HG02571 (cell line): ENCODE measurements at regions not wholly inside any gene's neighbourhood (a gene's known extent, or its start where the extent isn't known, plus 50 kb on each side); places are given as distances from the start of the nearest gene placed in this dataset.
"Not testable (repeated sequence)": the region's sequence is repeated elsewhere in the genome, so short reads cannot be mapped to it uniquely, and the experiment has no call there.

Experiments used
- ATAC-seq: cut with Tn5 transposase; IDR thresholded peaks from one replicate; pipeline ENCODE4 v1.9.1; 2021; ENCODE audit warnings: mild to moderate bottlenecking, moderate library complexity; ENCODE audit not compliant: unreplicated experiment

DNA sequence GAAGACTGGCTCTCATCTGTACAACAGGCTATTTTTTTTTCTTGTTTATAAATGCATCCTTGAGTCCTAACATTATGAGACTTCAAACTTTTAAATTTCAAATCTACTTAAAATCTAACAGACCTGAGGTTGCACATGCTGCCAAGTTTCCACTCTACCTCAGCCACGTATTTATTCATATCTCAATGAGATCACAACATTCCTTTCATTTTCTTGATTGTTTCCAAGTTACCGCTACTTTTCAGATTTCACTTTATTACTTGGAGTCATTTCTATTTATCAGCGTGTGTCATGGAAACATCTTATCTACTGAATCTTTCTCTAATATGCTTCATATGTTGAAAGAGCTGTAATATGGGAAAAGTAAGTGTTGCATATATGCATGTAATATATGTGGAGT is 1257.5 kb upstream of the ATXN8OS start:
- ATAC-seq: no peak

DNA sequence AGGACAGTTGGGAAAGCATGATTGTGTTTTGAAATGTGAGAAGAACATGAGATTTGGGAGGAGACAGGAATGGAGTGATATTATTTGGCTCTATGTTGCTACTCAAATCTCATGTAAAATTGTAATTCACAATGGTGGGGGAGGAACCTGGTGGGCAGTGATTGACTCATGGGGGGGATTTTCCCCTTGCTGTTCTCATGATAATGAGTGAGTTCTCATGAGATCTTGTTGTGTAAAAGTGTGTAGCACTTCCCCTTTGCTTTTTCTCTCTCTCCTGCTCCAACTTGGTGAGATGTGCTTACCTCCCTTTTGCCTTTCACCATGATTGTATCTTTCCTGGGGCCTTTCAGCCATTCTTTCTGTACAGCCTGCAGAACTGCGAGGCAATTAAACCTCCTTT is 1261.0 kb upstream of the ATXN8OS start:
- ATAC-seq: no peak

DNA sequence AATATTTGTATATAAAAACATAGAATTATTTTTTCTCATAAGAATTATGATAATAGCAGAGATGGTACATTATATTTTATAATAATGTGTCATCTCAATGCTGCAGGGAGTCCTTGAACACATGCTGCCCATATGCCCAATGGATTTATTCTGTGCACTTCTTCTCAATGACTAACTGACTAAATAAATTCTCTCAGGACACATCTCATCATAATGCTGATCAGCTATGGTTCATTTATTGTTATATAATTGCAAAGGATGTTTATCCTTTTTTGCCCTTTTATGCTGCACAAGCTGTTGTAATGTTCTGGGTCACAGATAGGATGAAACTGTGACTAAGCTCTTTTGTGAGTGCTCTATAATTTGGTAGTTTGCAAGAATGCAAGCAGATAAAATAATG is 1273.3 kb upstream of the ATXN8OS start:
- no peak for ATAC-seq

DNA sequence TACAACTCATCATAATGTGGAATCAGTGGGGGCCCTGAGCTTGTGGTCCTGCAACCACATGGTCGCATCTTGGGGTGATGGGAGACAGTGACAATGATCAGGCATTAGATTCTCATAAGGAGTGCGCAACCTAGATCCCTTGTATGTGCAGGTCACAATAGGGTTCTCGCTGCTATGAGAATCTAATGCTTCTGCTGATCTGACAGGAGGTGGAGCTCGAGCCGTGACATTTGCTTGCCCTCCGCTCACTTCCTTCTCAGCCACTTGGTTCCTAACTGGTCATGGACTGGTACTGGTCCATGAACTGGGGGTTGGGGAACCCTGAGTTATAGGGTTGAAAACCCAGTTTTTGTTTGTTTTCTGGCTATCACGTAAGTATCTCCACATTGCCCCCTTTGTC is 1290.9 kb upstream of the ATXN8OS start:
- no peak for ATAC-seq

DNA sequence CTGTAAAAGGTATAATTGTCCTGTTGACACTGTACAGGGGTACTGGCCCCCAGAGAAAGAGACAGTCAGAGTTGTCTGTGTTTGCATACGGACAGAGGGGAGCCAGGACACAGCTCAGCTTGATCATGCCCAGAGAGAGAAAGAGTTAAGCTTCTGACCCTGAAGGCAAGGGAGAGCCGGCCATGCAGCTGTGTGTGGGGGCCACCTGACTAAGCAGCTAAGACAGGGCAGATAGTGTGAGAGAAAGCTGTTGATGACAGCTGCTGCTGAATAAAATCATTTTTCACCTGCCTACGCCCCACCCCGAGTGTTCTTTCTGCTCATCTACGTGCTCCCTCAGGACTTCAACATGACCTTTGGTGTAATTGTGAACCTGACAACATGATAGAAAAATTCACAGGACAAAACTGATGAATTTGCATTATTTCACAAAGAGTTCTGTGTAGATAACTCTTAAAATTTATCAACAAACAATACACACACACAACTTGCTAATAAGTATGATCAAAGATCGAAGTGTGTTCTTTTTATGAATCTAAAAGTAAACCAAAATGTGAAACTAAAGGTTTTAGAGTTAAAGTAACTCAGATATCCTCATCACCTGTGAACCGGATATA is 1294.3 kb upstream of the ATXN8OS start:
- no peak for ATAC-seq

DNA sequence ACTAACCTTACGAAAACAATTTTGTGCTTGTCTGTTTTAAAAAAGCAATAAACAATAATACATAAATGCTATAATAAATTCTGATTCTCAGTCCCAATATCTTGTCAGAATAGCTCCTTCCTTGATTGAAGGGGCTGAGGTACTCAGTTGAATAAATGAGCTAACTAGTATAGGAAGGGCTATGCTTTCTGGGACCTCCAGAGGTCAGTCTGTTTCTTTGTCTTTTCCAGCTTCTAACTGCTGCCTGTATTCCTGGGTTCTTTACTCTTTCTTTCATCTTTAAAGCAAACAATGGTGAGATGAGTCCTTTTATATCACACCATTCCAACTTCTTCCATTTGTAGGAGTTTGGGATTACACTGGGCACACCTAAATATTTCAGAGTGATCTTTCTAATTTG is 1297.0 kb upstream of the ATXN8OS start:
- no peak for ATAC-seq

DNA sequence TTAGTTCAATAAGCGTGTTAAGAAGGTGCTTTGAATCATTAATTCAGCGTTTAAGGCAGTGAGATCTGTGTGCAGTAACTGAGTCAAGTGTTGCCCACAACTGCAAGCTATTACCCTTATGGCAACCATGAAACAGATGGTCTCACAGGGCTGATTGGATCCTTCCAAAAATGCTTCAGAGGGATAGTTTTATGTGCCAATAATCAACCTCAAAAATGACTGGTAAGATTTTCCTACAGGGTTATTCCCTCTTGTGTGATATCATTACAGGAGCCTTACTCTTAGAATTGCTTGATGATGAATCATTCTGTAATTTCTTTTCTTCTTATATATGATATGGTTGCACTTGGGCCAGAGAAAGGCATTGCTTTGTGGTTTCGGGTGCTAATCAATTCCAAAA is 1299.2 kb upstream of the ATXN8OS start:
- ATAC-seq: no peak

DNA sequence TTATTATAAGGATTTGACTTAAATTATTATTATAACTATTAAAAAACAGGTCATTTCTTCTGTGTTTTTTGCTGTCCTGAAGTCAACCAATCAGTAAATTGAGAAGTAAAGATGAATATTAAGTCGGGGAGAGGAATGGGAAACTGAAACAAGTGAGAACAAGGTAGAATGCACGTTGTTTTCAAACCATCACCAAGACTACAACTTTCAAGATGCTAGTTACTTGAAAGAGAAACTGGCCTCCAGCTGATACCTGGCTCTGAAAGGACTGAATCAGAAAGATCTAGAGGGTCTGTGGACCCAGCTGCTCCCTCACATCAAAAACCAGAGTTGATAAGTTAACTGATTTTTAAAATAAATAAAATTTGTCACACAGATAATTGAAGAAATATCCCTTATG is 1301.5 kb upstream of the ATXN8OS start:
- no peak for ATAC-seq

DNA sequence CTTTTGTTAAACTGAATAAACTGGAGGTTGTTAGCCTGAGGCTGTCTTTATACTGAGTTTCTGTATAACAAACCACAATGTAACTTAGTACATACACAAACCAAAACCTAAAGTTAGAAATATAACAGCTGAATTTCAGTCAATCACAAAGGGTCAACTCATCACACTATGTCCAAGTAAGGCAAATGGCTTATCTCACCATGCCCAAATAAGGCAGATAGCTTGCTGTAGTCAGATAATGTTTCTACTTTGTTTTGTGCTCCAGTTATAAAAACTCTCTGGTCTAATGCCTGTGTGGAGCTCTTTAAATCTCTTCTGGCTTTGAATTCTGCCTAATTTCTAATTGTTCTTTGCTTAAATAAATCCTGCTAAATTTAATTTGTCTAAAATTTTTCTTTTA is 1323.4 kb upstream of the ATXN8OS start:
- no peak for ATAC-seq

DNA sequence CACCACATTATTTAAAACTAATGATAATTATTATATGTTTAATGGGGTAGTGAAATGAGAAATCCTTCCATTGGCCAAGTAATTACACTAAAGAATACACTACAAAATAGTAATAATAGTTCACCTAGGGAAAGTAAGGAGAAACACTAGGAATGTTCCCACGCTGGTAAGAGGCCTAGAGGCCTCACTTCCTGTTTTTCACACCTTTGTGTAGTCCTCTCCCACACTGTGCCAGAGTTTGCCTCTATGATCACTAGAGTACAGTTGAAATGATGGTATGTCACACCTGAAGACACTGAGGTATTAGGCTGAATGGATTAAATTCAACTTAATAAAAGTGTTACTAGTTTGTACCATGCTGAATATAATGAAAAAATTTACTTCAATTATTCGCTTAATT is 1348.0 kb upstream of the ATXN8OS start:
- ATAC-seq: no peak

DNA sequence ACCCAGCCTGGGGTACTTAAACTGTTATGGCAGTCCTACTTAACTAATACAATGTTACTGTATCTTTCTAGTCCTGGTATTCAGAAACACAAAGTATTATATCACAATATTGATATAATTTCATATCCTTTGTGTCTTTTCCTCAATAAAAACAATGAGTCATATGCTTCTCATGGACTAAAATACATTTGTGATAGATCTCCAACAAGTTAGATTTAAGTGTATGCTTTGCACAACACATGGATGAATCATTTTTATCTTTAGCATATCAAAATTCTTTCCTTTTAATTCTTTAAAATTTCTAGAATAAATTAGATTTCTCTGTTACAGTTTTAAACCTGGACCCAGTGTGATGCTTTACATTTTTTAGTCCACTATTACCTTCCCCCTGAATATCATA is 1357.8 kb upstream of the ATXN8OS start:
- ATAC-seq: no peak

DNA sequence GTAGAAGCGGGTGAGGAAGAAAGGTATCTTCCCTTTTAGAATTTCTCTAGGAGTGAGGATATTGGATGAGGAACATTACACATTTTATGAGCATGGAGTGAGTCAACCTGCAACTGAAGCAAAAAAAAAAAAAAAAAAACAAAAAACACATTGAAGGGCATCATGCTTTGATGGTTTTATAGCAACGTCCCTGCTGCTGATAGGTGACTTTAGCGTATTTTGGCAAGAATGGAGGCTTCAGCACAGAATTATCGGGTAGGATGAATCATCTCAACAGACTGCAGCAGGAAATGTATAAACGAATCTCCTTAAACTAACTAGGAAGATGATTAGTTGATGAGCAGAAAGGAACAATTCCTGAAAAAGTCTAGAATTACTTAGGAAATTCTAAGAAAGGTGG is 1359.6 kb upstream of the ATXN8OS start:
- ATAC-seq: no peak

DNA sequence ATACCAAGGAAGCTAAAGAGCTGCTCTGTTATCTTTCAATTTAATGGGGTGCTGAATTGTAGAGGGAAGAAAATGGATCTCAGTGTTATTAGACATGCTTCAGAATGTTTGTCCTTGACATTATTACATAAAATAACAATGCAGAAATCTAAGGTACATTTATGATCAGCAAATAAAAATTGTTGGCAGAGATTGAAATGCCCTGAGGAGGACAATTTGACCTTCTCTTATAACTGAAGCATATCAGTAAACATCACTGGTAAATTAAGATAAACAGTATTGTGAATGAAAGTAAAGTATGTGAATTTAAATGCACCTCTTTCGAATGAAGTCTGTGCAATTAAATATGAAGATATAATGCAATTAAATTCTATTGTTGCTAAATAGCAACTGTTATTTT is 1362.1 kb upstream of the ATXN8OS start:
- no peak for ATAC-seq

DNA sequence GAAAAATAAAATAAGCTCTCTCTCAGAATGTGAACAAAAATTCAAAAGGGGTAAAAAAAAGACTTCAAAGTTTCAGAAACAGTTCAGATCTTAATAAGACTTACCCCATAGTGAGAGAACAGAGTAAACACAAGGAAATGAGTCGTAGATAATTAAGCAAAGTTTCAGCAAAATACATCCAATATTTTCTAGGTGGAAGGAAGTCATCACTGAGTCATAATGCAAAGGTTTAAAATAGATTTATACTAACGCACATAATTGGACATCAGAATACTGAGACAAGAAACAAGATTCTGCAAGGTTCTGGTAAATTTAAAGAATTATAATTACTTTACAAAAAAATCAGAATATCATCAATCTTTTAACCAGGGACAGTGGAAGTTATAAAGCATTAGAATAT is 1370.7 kb upstream of the ATXN8OS start:
- ATAC-seq: no peak

DNA sequence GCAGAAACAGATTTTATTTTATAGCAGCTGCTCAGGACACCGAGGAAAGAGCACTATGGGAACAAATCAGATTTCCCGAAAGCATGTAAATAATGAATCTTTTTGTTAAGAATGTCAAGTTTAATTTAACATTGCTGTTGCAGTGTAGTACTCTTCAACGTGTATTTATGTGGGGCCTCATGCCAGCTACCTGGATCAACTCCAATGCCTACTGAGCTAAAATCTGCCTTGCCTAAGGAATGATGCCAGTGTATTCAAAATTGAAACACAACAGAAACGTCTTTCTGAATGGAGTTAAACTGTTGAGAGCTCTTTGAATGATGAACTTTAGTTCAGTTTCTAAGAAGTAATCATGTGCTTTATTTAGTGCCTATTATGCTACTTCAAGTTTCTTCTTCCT is 1379.8 kb upstream of the ATXN8OS start:
- ATAC-seq: no peak

DNA sequence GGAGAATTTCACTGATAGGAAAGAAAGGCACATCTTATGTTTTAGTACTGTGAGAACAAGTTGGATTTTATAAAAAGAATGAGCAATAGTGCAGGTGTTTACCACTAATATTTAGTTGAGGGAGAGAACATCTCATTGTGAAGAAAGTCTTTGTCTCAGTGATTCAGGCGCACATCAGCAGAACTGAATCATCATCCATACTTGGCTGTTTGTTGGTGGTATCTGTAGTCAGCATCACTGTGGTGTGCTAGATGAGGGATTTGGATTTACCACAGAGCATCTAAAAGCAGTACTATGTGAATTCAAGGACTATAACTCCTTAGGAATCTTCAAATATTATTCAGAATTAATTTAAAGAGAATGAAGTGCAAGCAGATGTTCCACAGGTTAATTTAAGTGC is 1380.5 kb upstream of the ATXN8OS start:
- no peak for ATAC-seq

DNA sequence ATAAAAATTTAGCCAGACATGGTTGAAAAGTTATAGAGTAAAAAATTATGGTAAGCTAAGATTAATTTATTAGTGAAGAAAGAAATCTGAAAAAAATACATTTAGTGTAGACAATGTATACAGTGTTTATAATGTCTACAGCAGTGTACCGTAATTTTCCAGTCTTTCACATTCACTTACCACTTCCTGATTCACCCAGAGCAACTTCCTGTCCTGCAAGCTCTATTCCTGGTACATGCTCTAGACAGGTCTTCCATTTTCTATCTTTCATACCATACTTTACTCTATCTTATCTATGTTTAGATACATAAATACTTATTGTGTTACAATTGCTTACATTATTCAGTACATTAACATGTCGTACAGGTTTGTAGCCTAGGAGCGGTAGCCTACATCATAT is 1387.8 kb upstream of the ATXN8OS start:
- ATAC-seq: no peak

DNA sequence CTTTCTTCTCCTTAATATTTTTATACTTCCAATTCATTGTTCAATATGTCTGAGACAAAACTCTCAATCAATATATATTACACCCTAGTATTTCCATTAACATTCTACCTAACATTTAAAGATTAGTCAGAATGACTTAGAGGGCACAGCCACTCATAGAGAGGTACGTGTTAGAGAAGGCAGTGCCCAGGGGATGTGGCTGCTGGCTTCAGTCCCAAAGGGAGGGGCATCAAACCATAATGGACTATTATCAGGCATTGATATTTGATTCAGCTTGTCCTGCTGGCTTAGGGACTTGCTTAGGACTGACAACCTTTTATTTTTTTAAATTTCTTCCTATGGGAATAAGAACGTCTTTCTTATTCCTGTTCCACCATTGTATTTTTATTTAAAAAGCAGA is 1392.0 kb upstream of the ATXN8OS start:
- ATAC-seq: no peak

DNA sequence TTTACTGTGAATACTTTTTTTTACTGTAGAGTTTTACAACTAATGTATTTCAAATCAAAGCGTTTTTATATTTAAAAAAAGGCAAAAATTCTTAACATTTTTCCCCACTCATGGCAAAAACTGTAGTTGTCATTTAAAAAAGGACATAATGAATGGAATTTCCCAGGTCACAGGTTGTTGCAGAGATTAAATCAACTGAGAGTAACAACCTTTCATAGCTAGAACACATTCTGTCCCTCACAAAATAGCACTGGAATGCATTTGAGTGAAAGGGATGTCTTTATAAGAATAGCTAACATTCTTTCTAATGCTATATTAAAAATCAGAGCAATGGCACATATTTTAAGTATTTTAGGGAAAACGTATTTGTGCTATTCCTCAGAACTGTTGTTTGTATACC is 1393.3 kb upstream of the ATXN8OS start:
- ATAC-seq: no peak

DNA sequence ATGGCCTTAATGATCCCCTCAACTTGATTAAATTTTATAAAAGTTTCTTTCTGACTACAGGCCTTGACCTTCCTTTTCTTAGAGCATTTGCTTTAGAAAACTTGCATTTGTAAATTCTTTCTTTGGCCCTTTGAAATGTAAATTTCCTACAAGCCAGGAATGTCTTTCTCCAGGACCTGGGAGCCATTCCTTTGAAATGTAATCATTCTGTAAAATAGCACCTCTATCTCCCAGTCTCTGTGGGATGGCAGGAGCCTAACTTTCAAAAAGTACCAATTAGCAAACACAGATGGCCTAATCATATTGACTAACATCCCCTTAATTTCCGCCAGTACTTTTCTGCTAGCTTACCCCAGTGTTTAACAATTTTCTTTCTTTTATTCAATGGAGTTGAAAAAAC is 1394.2 kb upstream of the ATXN8OS start:
- ATAC-seq: no peak

DNA sequence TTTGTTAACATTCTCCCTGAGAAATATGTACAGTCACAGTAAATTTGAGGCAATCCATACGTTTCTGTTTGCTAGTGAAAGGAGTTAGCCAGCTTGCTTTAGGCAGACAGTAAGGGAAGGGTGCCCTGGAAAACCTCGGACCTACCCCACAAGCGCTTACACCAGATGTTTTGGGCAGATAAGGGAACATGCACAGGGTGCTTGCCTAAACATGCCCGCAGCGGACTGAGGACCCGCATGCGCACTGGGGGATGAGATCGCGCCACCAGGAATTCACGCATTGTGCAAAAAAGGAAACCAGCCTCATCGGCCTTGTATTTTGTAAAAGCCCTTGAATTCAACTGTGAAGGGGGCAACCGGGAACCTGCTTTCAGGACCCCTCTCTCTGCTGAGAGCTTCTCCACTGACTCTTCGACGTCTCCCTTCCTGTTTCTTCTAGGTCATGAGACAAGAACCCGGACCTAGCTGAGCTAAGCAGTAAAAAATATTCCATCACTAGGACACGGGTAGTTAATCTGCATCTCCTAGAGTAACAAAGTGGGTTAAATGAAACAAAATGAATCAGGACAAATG is 1399.2 kb upstream of the ATXN8OS start:
- ATAC-seq: no peak

DNA sequence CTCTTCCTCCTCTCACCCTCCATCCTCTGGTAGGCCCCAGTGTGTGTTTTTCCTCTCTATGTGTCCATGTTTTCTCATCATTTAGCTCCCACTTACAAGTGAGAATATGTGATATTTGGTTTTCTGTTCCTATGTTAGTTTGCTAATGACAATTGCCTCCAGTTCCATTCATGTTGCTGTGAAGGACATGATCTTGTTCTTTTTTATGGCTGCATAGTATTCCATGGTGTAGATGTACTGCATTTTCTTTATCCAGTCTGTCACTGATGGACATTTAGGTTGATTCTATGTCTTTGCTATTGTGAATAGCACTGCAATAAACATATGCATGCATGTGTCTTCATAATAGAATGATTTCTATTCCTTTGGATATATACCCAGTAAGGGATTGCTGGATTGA is 1401.6 kb upstream of the ATXN8OS start:
- ATAC-seq: not testable (repeated sequence)

DNA sequence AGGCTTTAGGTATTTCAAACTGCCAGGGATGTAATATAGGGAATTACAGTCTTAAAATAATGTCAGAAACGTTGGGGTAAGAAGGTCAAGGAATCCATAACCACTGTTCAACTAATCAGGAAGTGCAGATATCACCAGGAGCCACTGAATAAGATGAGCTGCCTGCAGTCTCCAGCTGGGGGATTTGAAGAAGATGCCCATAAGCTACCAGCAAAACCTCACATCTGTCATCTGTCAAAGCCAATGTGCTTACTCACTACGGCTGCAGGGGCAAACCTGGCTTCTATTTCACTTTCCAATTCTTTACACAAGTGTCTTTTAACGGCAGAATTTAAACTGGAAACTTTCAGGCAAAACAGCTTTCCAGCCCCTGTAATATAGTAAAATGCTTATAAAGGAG is 1410.1 kb upstream of the ATXN8OS start:
- ATAC-seq: no peak
